Hypothalamus (tissue), 51 donors: ENCODE measurements at regions not wholly inside any gene's neighbourhood (a gene's known extent, or its start where the extent isn't known, plus 50 kb on each side); places are given as distances from the start of the nearest gene placed in this dataset.

Experiments used
- DNase-seq, 51 donors: peaks; one replicate each; lab custom pipeline; 2025; lab: John Stamatoyannopoulos, UW

- no peak for DNase-seq
These were observed 134.1 kb upstream of the HS3ST3A1 start for GRCh38 chr17:13735861-13736260.

DNA sequence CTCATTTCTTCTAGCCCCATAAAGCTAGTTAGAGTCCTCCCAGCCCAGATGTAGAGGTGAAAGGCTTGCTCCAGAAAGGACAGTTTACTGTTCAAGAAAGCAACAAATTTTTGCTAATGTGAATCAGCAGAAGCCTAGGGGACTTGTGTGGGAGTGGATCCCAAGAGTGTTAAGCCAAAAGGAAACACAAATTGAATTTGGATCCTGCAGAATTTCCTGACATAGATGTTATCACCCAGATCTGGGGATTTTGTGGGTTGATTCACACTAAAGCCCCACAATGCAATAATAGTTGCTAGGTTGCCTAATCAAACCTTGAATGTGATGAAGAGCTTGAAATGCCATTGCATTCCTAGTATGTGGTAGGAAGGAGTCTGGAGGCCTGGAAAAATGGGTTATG, 135.2 kb upstream of the HS3ST3A1 start:
- DNase-seq = no peak

DNA sequence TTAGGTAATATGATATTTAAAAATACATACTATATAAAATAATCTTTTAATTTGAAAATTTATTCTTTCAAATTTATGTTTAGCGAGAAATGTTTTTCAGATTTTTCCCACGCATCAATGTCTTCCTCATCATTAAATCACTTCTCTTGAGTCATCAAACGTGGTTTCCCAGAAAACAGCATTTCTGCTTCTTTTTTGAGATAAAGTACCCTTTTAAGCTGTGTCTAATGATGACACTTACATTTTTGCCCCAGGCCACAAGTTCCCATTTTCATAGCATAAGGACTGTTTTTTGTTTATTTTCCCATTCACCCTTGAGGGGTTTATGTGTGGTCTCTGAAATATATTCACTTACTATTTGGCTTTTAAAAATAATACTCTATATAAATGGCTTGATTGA, 139.0 kb upstream of the HS3ST3A1 start:
- DNase-seq = no peak

GRCh38 chr17:13741744-13742143, 140.0 kb upstream of the HS3ST3A1 start:
- no peak for DNase-seq

GRCh38 chr17:13743906-13744305, 142.2 kb upstream of the HS3ST3A1 start:
- DNase-seq = no peak

DNA sequence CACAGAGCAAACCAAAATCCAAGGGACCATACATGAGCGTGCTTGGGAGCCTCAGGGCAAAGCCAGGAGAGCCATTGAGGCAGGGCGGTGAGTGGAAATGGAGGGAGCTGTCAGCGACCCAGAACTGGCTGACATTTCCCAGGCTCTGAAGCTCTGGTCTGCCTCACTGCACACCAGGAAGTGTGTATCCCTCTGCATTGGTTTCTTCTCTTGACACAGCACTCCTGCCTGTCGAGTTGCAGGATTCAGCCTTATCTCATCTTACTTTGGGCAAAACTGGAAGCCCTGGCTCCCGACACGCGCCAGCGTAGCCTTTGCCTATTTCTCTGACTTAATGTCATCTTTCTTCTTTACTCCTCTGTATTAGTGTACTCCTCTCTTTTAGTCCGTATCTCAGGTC, 144.7 kb upstream of the HS3ST3A1 start:
- no peak for DNase-seq

GRCh38 chr17:13749166-13749890, 147.6 kb upstream of the HS3ST3A1 start:
- no peak for DNase-seq

GRCh38 chr17:13749891-13750235, 148.1 kb upstream of the HS3ST3A1 start:
- DNase-seq = no peak

GRCh38 chr17:13750816-13751793, 149.4 kb upstream of the HS3ST3A1 start:
- DNase-seq = no peak

GRCh38 chr17:13753154-13753553, 151.4 kb upstream of the HS3ST3A1 start:
- DNase-seq = no peak

GRCh38 chr17:13753771-13754170, 152.0 kb upstream of the HS3ST3A1 start:
- no peak for DNase-seq

GRCh38 chr17:13755851-13756250, 154.1 kb upstream of the HS3ST3A1 start:
- DNase-seq = no peak

DNA sequence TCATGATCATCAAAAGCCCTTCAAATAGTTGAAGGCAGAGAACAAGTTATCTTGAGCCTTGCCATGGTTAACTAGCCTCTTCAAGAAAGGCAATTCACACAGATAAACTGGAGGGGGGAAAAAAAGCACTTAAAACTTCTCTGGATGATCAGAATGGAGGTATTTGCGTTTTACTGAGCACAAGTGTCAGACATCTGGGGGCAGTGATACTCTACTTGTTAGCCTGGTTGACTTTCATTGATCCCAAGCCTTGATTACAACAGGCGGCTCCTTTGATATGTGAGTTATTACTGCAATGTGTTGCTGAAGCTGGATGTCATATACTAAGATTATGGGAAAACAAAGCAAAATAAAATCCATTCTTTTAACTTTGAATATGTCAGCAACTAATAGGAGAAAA, 155.0 kb upstream of the HS3ST3A1 start:
- no peak for DNase-seq

DNA sequence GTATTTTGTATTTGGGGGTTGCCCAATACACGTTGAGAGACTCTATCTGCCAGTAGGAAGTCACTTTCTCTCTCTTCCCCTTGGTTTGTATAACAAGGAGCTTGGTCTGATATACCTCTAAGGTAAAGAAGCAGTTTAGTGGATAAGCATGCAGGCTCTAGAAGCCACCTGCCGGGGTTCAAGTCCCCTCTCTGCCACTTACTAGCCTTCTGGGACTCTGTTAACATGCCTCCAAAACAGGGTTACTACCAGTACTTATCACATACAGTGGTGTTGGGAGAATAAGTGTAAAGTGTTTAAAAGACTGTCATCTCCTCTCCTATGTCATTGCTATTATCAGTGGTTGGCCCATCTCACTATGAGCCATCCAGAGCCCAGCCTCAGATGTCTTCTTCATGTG, 156.1 kb upstream of the HS3ST3A1 start:
- DNase-seq = no peak

- no peak for DNase-seq
These were observed 158.0 kb upstream of the HS3ST3A1 start for GRCh38 chr17:13759518-13760335.

GRCh38 chr17:13761038-13761603, 159.4 kb upstream of the HS3ST3A1 start:
- DNase-seq = no peak

DNA sequence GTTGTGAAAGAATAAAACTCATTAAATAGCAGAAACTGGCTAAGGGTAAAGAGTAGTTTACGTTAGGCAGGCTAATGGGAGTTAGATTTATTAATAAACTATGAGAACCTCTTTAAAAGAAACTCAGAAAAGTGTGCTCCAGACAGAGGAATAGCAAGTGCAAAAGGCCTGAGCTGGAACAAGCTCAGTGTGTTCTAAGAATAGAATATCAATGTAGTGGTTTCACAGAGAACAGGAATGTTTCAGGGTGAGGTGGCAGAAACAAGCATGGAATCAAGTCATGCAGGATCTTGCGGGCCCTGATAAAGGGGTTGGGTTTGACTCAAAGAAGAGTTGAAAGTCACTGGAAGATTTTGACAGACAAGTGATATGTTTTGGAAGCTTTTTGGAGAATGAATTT, 164.0 kb upstream of the HS3ST3A1 start:
- no peak for DNase-seq

DNA sequence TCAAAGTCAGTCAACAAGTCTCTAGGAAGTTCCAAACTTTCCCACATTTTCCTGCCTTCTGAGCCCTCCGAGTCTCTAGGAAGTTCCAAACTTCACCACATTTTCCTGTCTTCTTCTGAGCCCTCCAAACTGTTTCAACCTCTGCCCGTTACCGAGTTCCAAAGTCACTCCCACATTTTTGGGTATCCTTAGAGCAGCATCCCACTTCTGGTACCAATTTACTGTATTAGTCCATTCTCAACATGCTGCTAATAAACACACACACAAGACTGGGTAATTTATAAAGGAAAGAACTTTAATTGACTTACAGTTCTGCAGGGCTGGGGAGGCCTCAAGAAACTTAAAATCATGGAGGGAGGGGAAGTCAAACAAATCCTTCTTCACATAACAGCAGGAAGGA, 169.0 kb upstream of the HS3ST3A1 start:
- DNase-seq = no peak

DNA sequence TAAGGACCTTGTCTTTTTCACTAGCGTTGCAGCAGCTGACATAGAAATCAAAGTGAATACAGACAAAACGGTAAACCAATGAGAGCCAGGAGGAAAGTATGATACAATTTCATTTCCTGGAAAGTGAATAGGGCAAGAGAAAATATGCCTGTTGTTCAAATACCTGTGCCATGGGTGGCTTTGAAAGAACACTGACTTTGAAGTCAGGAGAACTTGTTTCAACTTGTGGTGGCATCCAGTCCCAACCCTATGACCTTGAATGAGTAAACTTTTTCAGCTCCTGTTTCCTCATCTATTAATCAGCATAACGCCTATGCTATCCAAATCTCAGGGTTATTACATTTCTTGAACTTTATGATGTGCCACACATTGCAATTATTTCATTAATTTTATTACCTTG, 173.7 kb upstream of the HS3ST3A1 start:
- no peak for DNase-seq

GRCh38 chr17:13776027-13776551, 174.4 kb upstream of the HS3ST3A1 start:
- no peak for DNase-seq

- DNase-seq = no peak
These were observed 175.3 kb upstream of the HS3ST3A1 start for GRCh38 chr17:13777003-13777402.
